Thoracic aorta (tissue), 2 donors: ENCODE measurements at regions not wholly inside any gene's neighbourhood (a gene's known extent, or its start where the extent isn't known, plus 50 kb on each side); places are given as distances from the start of the nearest gene placed in this dataset.

Source experiments
- ATAC-seq: fragments of 150-250 bp; one replicate; pipeline ENCODE4 v1.8.0; 2017; ENCODE audit warnings: low read depth; ENCODE audit not compliant: insufficient number of reproducible peaks, low FRiP score
- DNase-seq: peaks from one replicate; pipeline ENCODE4 v3.0.0-alpha.2; 2020; ENCODE audit warnings: low spot score
- H3K27ac ChIP-seq, 2 donors: fragments of 200-600 bp; sonication (generic); 1 replicate in 1 of 2; 2 replicates in 1 of 2; pipeline ENCODE4 v1.5.1; 2016; ENCODE audit warnings: mild to moderate bottlenecking in 2 of 2, moderate library complexity in 2 of 2
- H3K27me3 ChIP-seq: fragments of 200-600 bp; sonication (generic); replicated peaks from 2 replicates; pipeline ENCODE4 v1.6.0; 2016; ENCODE audit warnings: mild to moderate bottlenecking; ENCODE audit not compliant: insufficient read depth
- H3K36me3 ChIP-seq: fragments of 200-600 bp; sonication (generic); one replicate; pipeline ENCODE4 v1.5.1; 2016
- H3K4me1 ChIP-seq, 2 donors: fragments of 200-600 bp; sonication (generic); 1 replicate in 1 of 2; 2 replicates in 1 of 2; pipeline versions ENCODE4 v1.5.1 to v1.6.0; 2016; ENCODE audit warnings: low read depth in 2 of 2, mild to moderate bottlenecking in 1 of 2; ENCODE audit not compliant: control insufficient read depth in 1 of 2
- H3K4me3 ChIP-seq: fragments of 200-600 bp; sonication (generic); 2 replicates; pipeline ENCODE4 v1.5.1; 2016; ENCODE audit warnings: mild to moderate bottlenecking
- H3K9me3 ChIP-seq: fragments of 200-600 bp; sonication (generic); 2 replicates; pipeline ENCODE4 v1.5.1; 2016
- TF ChIP-seq, protein P1 (sequence below): fragments of 200-600 bp; sonication (generic); IDR thresholded peaks from one replicate; pipeline ENCODE4 v1.5.1; 2019; ENCODE audit warnings: antibody characterized with exemption

DNA sequence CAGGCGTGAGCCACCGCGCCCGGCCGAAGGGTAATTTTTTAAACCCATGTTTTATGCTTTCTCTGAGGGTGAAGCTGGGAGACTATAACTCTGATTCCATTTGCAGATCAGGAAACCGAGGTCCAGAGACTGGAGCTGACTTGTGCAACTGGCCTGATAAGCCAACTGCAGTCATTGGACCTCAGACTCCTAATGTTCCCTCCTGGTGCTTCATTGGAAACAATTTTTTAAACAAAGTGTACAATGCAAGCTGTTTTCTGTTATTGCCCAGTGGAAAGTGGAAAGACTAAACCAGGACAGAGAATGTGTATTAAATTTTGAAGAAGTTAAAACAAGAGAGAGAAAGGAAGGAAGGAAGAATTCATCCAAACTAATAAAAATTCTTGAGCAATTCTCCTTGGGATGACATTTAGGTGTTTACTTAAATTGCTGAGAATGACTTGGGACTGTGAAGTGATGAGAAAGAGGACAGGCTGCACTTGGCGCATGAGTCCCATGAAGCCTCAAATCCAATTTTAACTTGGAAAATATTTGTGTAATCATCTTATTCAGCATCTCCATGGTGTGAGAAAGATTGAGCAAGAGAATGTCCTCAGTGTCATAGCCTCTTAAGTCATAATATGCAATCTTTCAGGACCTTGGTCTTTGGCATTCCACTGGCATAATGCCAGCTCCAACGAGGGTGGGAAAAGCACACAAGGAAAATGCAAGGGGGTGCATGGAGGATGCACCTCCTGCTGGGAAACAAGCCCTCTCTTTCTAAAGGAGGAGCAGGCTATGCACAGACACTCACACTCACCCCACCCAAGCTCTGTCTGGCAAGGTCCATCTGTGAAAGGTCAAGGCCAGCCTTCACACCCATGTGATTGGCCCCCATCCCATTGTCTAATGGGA, 342.0 kb downstream of the SIPA1L2 start:
- H3K36me3 ChIP-seq = no peaks in the 10 kb centered on the region
- no peak overlapping the region for H3K27ac ChIP-seq
- no peaks in the 10 kb centered on the region for H3K4me1 ChIP-seq
- H3K9me3 ChIP-seq = no peaks in the 10 kb centered on the region
- H3K4me3 ChIP-seq = no peak overlapping the region
- no peaks in the 10 kb centered on the region for H3K27me3 ChIP-seq
- ATAC-seq = no peak
- TF ChIP-seq, protein P1, sequence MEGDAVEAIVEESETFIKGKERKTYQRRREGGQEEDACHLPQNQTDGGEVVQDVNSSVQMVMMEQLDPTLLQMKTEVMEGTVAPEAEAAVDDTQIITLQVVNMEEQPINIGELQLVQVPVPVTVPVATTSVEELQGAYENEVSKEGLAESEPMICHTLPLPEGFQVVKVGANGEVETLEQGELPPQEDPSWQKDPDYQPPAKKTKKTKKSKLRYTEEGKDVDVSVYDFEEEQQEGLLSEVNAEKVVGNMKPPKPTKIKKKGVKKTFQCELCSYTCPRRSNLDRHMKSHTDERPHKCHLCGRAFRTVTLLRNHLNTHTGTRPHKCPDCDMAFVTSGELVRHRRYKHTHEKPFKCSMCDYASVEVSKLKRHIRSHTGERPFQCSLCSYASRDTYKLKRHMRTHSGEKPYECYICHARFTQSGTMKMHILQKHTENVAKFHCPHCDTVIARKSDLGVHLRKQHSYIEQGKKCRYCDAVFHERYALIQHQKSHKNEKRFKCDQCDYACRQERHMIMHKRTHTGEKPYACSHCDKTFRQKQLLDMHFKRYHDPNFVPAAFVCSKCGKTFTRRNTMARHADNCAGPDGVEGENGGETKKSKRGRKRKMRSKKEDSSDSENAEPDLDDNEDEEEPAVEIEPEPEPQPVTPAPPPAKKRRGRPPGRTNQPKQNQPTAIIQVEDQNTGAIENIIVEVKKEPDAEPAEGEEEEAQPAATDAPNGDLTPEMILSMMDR = no peak
- no peak for DNase-seq

DNA sequence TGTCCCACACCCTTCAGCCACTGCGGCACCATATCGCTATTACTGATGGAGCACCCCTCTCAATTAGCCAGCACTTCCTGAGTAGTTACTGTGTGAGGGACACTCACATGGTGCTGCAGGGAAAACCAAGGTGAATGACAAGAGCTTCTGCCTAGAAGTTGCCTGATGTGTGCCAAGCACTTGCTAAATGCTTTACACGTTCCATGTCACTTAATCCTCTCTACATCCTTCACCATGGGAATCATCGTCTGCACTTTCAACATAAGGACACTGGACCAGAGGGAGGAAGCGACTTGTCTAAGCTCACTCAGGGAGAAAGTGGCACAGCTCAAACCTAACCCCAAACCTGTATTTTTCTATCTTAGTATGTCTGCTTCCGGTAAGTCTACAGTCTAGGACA, 344.8 kb downstream of the SIPA1L2 start:
- ATAC-seq (no peak), DNase-seq (no peak)
- H3K4me1 ChIP-seq = no peaks in the 10 kb centered on the region
- H3K4me3 ChIP-seq = no peak overlapping the region
- H3K27me3 ChIP-seq = no peaks in the 10 kb centered on the region
- H3K27ac ChIP-seq = no peak overlapping the region
- TF ChIP-seq, protein P1 = no peak
- H3K36me3 ChIP-seq = no peaks in the 10 kb centered on the region
- no peaks in the 10 kb centered on the region for H3K9me3 ChIP-seq

DNA sequence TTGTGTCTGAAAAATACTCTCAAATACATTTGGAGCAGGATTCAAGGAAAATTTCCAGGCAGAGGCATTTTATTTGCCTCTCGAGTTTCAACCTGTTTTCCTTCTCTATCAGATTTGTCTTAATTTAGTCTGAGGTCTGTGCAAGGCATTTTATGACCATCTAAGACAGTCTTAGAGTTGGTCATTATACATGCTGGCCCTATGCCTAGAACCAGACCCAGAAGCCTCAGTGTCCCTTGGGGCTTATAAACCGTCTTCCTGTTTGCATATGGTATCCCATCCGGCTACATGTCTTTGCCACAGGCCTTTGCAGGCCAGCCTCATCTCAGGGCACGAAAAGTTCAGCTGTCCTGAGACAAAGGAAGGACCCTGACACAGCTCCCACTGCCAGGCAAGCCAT, 346.1 kb downstream of the SIPA1L2 start:
- Histone ChIP-seq H3K4me1 (no peaks in the 10 kb centered on the region), H3K9me3 (no peaks in the 10 kb centered on the region), H3K27me3 (no peaks in the 10 kb centered on the region), H3K36me3 (no peaks in the 10 kb centered on the region), H3K4me3 (no peak overlapping the region), H3K27ac (no peak overlapping the region)
- TF ChIP-seq, protein P1 = no peak
- ATAC-seq (no peak), DNase-seq (no peak)

DNA sequence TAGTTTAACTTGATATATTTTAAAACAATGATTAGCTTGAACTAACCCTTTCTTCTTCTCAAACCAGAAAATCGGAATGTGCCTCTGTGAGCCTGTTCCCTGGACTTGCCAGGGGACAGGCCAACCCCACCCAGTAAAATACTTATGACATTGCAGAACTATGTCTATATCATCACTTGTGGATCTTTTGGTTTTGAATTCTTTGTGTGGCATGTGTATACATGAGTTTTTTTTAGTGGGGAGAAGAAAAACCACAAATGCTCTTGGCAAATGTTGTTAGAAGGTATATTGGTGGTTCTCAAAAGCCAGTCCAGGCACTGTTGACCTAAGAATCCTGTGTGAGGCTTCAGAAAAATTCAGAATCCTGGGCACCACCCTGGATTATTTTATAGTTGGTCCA, 347.4 kb downstream of the SIPA1L2 start:
- TF ChIP-seq, protein P1 = no peak
- Histone ChIP-seq H3K4me3 (no peak overlapping the region), H3K4me1 (no peaks in the 10 kb centered on the region), H3K9me3 (no peaks in the 10 kb centered on the region), H3K36me3 (no peaks in the 10 kb centered on the region), H3K27ac (no peak overlapping the region), H3K27me3 (no peaks in the 10 kb centered on the region)
- ATAC-seq (no peak), DNase-seq (no peak)

DNA sequence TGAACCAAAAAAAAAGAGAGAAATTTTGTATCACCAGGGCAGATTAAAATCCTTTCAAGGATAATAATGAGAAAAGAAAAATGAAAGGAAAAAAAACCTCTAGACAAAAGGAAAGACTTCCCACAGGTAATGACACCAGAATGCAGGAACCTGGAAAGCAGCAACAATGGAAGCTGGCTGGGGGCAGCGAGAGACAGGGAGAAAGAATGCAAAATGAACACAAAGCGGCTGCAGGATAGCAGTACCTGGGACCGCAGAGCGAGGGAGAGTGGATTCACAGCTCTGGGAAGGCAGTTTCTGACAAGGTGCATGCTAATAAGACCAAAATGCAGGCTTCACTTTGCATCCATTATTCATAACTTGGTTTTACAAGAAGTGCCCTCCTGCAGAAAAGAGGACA, 349.0 kb downstream of the SIPA1L2 start:
- DNase-seq (no peak), ATAC-seq (no peak)
- TF ChIP-seq, protein P1 = no peak
- Histone ChIP-seq H3K27ac (no peak overlapping the region), H3K36me3 (no peaks in the 10 kb centered on the region), H3K9me3 (no peaks in the 10 kb centered on the region), H3K27me3 (no peaks in the 10 kb centered on the region), H3K4me3 (no peak overlapping the region), H3K4me1 (no peaks in the 10 kb centered on the region)
